Neural progenitor cell (in vitro differentiated cells): ENCODE measurements at regions not wholly inside any gene's neighbourhood (a gene's known extent, or its start where the extent isn't known, plus 50 kb on each side); places are given as distances from the start of the nearest gene placed in this dataset.

Experiments used
- CTCF ChIP-seq: fragments of 200-600 bp; sonication (generic); IDR thresholded peaks from 2 replicates; pipeline ENCODE4 v1.5.1; 2017; ENCODE audit warnings: antibody characterized with exemption, mild to moderate bottlenecking
- EZH2 ChIP-seq: fragments of 200-600 bp; sonication (generic); IDR thresholded peaks from 2 replicates; pipeline ENCODE4 v1.6.1; 2017; ENCODE audit warnings: antibody characterized with exemption, mild to moderate bottlenecking, moderate library complexity
- EZH2phosphoT487 ChIP-seq: fragments of 200-600 bp; sonication (generic); IDR thresholded peaks from 2 replicates; pipeline ENCODE4 v1.6.1; 2017; ENCODE audit warnings: antibody characterized with exemption

DNA sequence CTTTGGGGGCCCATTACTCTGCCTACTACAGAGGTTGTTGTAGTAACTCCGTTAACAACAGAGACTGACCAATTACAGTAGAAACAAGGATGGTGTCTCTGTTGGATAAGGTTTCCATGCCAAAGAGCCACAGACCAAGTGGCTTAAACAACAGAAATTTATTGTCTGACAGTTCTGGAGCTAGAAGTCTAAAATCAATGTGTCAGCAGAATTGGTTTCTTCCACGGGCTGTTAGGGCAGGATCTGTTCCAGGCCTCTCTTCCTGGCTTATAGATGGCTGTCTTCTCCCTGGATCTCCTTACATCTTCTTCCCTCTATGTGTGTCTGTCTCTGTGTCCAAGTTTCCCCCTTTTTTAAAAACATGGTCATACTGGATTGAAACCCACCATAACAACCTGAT is 135.3 kb downstream of the AKAIN1 start:
- TF ChIP-seq CTCF (no peak), EZH2 (no peak), EZH2phosphoT487 (no peak)
